OCI-LY7 (cell line): ENCODE measurements at regions not wholly inside any gene's neighbourhood (a gene's known extent, or its start where the extent isn't known, plus 50 kb on each side); places are given as distances from the start of the nearest gene placed in this dataset.

Source experiments
- BruUV-seq: library from RNA; stranded (reverse); fragments of 400-500 nt; replicated peaks from 2 replicates; lab custom pipeline; 2021; lab: Mats Ljungman, UMichigan
- CTCF ChIA-PET: fragments of 300-600 bp; sonication (Branson Sonifier 250); formaldehyde crosslinking; loops from one replicate; lab custom pipeline; 2022; ENCODE audit warnings: antibody characterized with exemption; ENCODE audit not compliant: unreplicated experiment; lab: Charles Lee
- POLR2A ChIA-PET: fragments of 300-600 bp; sonication (Branson Sonifier 250); formaldehyde crosslinking; loops from one replicate; lab custom pipeline; 2022; ENCODE audit warnings: antibody characterized with exemption; lab: Charles Lee
- DNase-seq: peaks from one replicate; pipeline ENCODE4 v3.0.0-alpha.2; 2015; ENCODE audit warnings: low spot score
- H2AFZ ChIP-seq: fragments of 200-600 bp; sonication (generic), shearing (Covaris generic); 2 replicates; pipeline ENCODE4 v1.6.1; 2014; ENCODE audit warnings: mild to moderate bottlenecking, antibody characterized with exemption, low read length, moderate library complexity
- H3K27ac ChIP-seq: fragments of 200-600 bp; sonication (generic); 2 replicates; pipeline ENCODE4 v1.5.1; 2014; ENCODE audit warnings: mixed run types, low read depth, mild to moderate bottlenecking, moderate library complexity, low read length, inconsistent platforms; ENCODE audit not compliant: poor library complexity, severe bottlenecking
- H3K36me3 ChIP-seq: fragments of 200-600 bp; sonication (generic); 2 replicates; pipeline ENCODE4 v1.6.1; 2014; ENCODE audit warnings: mild to moderate bottlenecking, antibody characterized with exemption, low read length, moderate library complexity, mixed read lengths; ENCODE audit not compliant: insufficient read depth
- H3K4me1 ChIP-seq: fragments of 200-600 bp; sonication (generic); 2 replicates; pipeline ENCODE4 v1.5.1; 2014; ENCODE audit warnings: mild to moderate bottlenecking, low read length; ENCODE audit not compliant: insufficient read depth, poor library complexity, severe bottlenecking
- H3K4me2 ChIP-seq: fragments of 200-600 bp; sonication (generic); 2 replicates; pipeline ENCODE4 v1.6.1; 2014; ENCODE audit warnings: mild to moderate bottlenecking, low read length
- H3K4me3 ChIP-seq: fragments of 200-600 bp; sonication (generic); 2 replicates; pipeline ENCODE4 v1.5.1; 2014; ENCODE audit warnings: mild to moderate bottlenecking, low read depth, low read length; ENCODE audit not compliant: poor library complexity, severe bottlenecking
- H3K79me2 ChIP-seq: fragments of 200-600 bp; sonication (generic); 2 replicates; pipeline ENCODE4 v1.6.1; 2016; ENCODE audit warnings: low read depth, mild to moderate bottlenecking, low read length, moderate library complexity, mixed read lengths; ENCODE audit not compliant: insufficient read depth
- H3K9me2 ChIP-seq: fragments of 200-600 bp; sonication (generic); 2 replicates; pipeline ENCODE4 v1.6.1; 2016; ENCODE audit warnings: mild to moderate bottlenecking, low read length, mixed read lengths; ENCODE audit not compliant: insufficient read depth
- H3K9me3 ChIP-seq: fragments of 200-600 bp; sonication (generic); 2 replicates; pipeline ENCODE4 v1.6.1; 2014; ENCODE audit warnings: mild to moderate bottlenecking, mixed run types, low read length, mixed read lengths
- H4K20me1 ChIP-seq: fragments of 200-600 bp; sonication (generic); 2 replicates; pipeline ENCODE4 v1.6.1; 2014; ENCODE audit warnings: mild to moderate bottlenecking, antibody characterized with exemption, low read length, moderate library complexity, mixed read lengths; ENCODE audit not compliant: insufficient read depth
- CTCF ChIP-seq: fragments of 200-600 bp; sonication (generic); conservative IDR thresholded peaks from 2 replicates; pipeline ENCODE4 v1.5.1; 2014; ENCODE audit warnings: mild to moderate bottlenecking, antibody characterized with exemption, low read length, moderate library complexity, mixed read lengths
- EZH2phosphoT487 ChIP-seq: fragments of 200-600 bp; sonication (generic); IDR thresholded peaks from 2 replicates; pipeline ENCODE4 v1.6.1; 2018; ENCODE audit warnings: low read depth, borderline replicate concordance, mild to moderate bottlenecking, mixed run types, antibody characterized with exemption, low read length, moderate library complexity, mixed read lengths
- intact Hi-C: fragments of 100-400 bp; cut with micrococcal nuclease; formaldehyde crosslinking; loops from one replicate; pipeline ENCODE4 v1.10.0; 2022; ENCODE audit not compliant: unreplicated experiment

GRCh38 chr5:44888435-44888834 lies 79.7 kb downstream of the MRPS30 start:
- ChIA-PET POLR2A (no interaction called here), CTCF (no interaction called here)
- Histone ChIP-seq H2AFZ (no peak overlapping the region), H3K4me3 (no peak overlapping the region), H3K27ac (no peak overlapping the region), H3K9me2 (no peaks in the 10 kb centered on the region), H3K79me2 (no peaks in the 10 kb centered on the region), H3K4me2 (no peak overlapping the region), H3K9me3 (no peaks in the 10 kb centered on the region), H4K20me1 (no peaks in the 10 kb centered on the region), H3K4me1 (no peaks in the 10 kb centered on the region), H3K36me3 (no peaks in the 10 kb centered on the region)
- intact Hi-C loops = no loop called here
- no TSS peak for BruUV-seq
- TF ChIP-seq EZH2phosphoT487 (no peak), CTCF (no peak)
- no peak for DNase-seq

- no peaks in the 10 kb centered on the region for H3K4me1 ChIP-seq
- ChIA-PET POLR2A (no interaction called here), CTCF (no interaction called here)
- no peaks in the 10 kb centered on the region for H3K9me3 ChIP-seq
- no peak for TF ChIP-seq CTCF
- TF ChIP-seq EZH2phosphoT487 = no peak
- no peaks in the 10 kb centered on the region for H3K79me2 ChIP-seq
- no peaks in the 10 kb centered on the region for H3K9me2 ChIP-seq
- no peak overlapping the region for H2AFZ ChIP-seq
- intact Hi-C loops = no loop called here
- no TSS peak for BruUV-seq
- no peaks in the 10 kb centered on the region for H4K20me1 ChIP-seq
- H3K4me3 ChIP-seq = no peak overlapping the region
- no peak for DNase-seq
- H3K4me2 ChIP-seq = no peak overlapping the region
- H3K36me3 ChIP-seq = no peaks in the 10 kb centered on the region
- H3K27ac ChIP-seq = no peak overlapping the region
These were observed 82.4 kb downstream of the MRPS30 start for GRCh38 chr5:44891116-44891515.

DNA sequence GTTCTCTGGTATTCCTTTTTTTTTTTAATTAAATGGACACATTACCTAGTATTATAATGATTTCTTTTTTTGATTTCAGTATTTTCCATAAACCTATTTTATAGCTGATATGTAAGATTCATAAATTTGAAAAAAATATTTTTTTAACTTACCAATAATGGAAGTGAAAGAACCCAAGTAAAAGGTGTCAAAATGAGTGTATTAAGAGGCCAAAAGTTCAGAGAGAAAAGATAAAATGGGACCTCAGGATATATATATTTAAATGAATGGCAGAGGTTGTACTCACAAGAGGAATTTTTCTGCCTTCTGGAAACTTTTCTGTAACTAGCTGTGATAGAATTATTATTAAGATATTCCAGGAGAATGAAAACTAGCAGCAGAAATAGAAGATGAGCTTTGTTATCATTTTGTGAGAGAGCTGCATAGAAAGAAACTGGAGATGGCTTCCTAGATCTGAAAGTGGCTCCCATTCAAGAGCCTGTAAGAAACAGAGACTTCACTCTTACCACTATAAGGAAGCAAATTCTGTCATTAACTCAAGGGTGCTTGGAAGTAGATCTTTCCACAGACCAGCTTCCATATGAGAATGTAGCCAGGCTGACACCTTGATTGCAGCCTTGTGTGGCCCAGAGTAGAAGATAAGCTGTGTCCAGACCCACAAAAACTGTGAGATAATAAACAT lies 91.7 kb downstream of the MRPS30 start:
- intact Hi-C loops = no loop called here
- BruUV-seq = no TSS peak
- DNase-seq = no peak
- no peaks in the 10 kb centered on the region for H3K36me3 ChIP-seq
- no peak for TF ChIP-seq CTCF
- no peak for TF ChIP-seq EZH2phosphoT487
- no peak overlapping the region for H3K27ac ChIP-seq
- H3K9me2 ChIP-seq = no peaks in the 10 kb centered on the region
- H3K4me2 ChIP-seq = no peak overlapping the region
- POLR2A ChIA-PET = interaction anchor here (0.6 kb wide), 2 partner anchors 8 to 167 kb away, joined by 3 read pairs; no protein-coding TSS in a partner anchor
- H3K79me2 ChIP-seq = no peaks in the 10 kb centered on the region
- CTCF ChIA-PET = no interaction called here
- H3K4me3 ChIP-seq = no peak overlapping the region
- no peaks in the 10 kb centered on the region for H4K20me1 ChIP-seq
- H3K9me3 ChIP-seq = no peaks in the 10 kb centered on the region
- no peaks in the 10 kb centered on the region for H3K4me1 ChIP-seq
- no peak overlapping the region for H2AFZ ChIP-seq
